Common myeloid progenitor, CD34-positive (primary cell): ENCODE measurements at regions not wholly inside any gene's neighbourhood (a gene's known extent, or its start where the extent isn't known, plus 50 kb on each side); places are given as distances from the start of the nearest gene placed in this dataset.

Experiments
- CTCF ChIA-PET: fragments of 350-600 bp; sonication (Branson Sonifier 250); formaldehyde crosslinking; loops from one replicate; lab custom pipeline; 2021; ENCODE audit warnings: antibody characterized with exemption; lab: Charles Lee
- POLR2A ChIA-PET: fragments of 350-600 bp; sonication (Branson Sonifier 250); formaldehyde crosslinking; loops from one replicate; lab custom pipeline; 2021; ENCODE audit warnings: antibody characterized with exemption; lab: Charles Lee
- DNase-seq, 3 donors: peaks; one replicate each; pipeline versions ENCODE4 v3.0.0 to v3.0.0-alpha.2; 2013
- H3K27ac ChIP-seq, 2 experiments: 1 replicate in 1 of 2; 2 replicates in 1 of 2; pipeline ENCODE4 v1.7.0; 2013; ENCODE audit warnings: inconsistent platforms in 2 of 2, low read length in 2 of 2, mild to moderate bottlenecking in 2 of 2, low read depth in 1 of 2, moderate library complexity in 1 of 2; ENCODE audit not compliant: severe bottlenecking in 2 of 2, insufficient read depth in 1 of 2, poor library complexity in 1 of 2
- H3K27me3 ChIP-seq, 5 experiments: replicated peaks in 2 of 5; 1 replicate in 3 of 5; 2 replicates in 2 of 5; pipeline versions ENCODE4 v1.6.1 to v1.7.0; 2013; ENCODE audit warnings: low read length in 4 of 5, mild to moderate bottlenecking in 2 of 5, moderate library complexity in 2 of 5, inconsistent platforms in 1 of 5; ENCODE audit not compliant: insufficient read depth in 5 of 5, control insufficient read depth in 4 of 5
- H3K36me3 ChIP-seq, 4 experiments: 1 replicate in 2 of 4; 2 replicates in 2 of 4; pipeline versions ENCODE4 v1.6.1 to v1.7.0; 2013; ENCODE audit warnings: low read length in 3 of 4, control low read depth in 1 of 4, mild to moderate bottlenecking in 1 of 4; ENCODE audit not compliant: control insufficient read depth in 4 of 4, insufficient read depth in 4 of 4
- H3K4me1 ChIP-seq, 4 experiments: 1 replicate in 3 of 4; 2 replicates in 1 of 4; pipeline versions ENCODE4 v1.6.1 to v1.7.1; 2013; ENCODE audit warnings: low read length in 3 of 4, mild to moderate bottlenecking in 3 of 4, control low read depth in 1 of 4, inconsistent platforms in 1 of 4, moderate library complexity in 1 of 4; ENCODE audit not compliant: control insufficient read depth in 4 of 4, insufficient read depth in 4 of 4; ENCODE audit errors: control extremely low read depth in 1 of 4
- H3K4me3 ChIP-seq, 7 experiments: 1 replicate in 4 of 7; 2 replicates in 3 of 7; pipeline versions ENCODE4 v1.5.1 to v1.7.0; 2013; ENCODE audit warnings: mild to moderate bottlenecking in 7 of 7, low read length in 6 of 7, moderate library complexity in 6 of 7, inconsistent platforms in 2 of 7, low read depth in 2 of 7, control low read depth in 1 of 7; ENCODE audit not compliant: insufficient read depth in 4 of 7, control insufficient read depth in 1 of 7; ENCODE audit errors: extremely low read depth in 1 of 7
- H3K9me3 ChIP-seq, 5 experiments: 1 replicate in 4 of 5; 2 replicates in 1 of 5; pipeline versions ENCODE4 v1.6.1 to v1.7.1; 2013; ENCODE audit warnings: low read length in 4 of 5, mild to moderate bottlenecking in 2 of 5, inconsistent platforms in 1 of 5, low read depth in 1 of 5, moderate library complexity in 1 of 5; ENCODE audit not compliant: control insufficient read depth in 4 of 5, insufficient read depth in 2 of 5; ENCODE audit errors: control extremely low read depth in 1 of 5
- WGBS: methylation state at CpG from one replicate; pipeline ENCODE4 v1.1.5; 2013; ENCODE audit not compliant: insufficient coverage; 5-methylcytosine and 5-hydroxymethylcytosine counted together

DNA sequence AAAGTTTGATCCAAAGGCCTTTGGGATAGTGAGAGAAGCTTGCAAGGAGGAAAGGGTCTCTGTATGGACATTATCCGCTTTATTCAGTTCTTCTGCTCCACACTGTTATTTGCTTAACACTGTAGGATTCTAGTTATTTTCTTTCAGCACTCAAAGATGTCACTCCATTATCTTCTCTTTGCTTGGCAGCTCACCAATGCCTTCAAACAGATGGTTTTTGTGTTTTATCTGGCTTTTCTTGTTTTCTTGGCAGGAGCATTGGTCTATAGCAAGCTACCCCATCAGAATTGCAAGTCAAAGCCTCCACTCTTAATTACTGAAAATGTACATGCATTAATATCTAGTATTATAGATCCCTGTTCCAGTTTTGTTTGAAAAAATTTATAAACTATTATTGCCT, 138.8 kb downstream of the EVA1A start:
- H3K4me1 ChIP-seq = peaks cover 0 to 1% (median under 1%) of the 10 kb centered on the region in 4 experiments
- WGBS = 80% methylated on average over 1 of the region's 1 CpG
- CTCF ChIA-PET = no interaction called here
- DNase-seq = peak in 2 of 3 donors; percentile 7 to 42
- peaks cover 0 to 6% (median 0%) of the 10 kb centered on the region in 5 experiments for H3K9me3 ChIP-seq
- H3K4me3 ChIP-seq = no peak overlapping the region
- POLR2A ChIA-PET = no interaction called here
- peaks cover 0 to 3% (median 0%) of the 10 kb centered on the region in 5 experiments for H3K27me3 ChIP-seq
- no peak overlapping the region for H3K27ac ChIP-seq
- H3K36me3 ChIP-seq = no peaks in the 10 kb centered on the region

DNA sequence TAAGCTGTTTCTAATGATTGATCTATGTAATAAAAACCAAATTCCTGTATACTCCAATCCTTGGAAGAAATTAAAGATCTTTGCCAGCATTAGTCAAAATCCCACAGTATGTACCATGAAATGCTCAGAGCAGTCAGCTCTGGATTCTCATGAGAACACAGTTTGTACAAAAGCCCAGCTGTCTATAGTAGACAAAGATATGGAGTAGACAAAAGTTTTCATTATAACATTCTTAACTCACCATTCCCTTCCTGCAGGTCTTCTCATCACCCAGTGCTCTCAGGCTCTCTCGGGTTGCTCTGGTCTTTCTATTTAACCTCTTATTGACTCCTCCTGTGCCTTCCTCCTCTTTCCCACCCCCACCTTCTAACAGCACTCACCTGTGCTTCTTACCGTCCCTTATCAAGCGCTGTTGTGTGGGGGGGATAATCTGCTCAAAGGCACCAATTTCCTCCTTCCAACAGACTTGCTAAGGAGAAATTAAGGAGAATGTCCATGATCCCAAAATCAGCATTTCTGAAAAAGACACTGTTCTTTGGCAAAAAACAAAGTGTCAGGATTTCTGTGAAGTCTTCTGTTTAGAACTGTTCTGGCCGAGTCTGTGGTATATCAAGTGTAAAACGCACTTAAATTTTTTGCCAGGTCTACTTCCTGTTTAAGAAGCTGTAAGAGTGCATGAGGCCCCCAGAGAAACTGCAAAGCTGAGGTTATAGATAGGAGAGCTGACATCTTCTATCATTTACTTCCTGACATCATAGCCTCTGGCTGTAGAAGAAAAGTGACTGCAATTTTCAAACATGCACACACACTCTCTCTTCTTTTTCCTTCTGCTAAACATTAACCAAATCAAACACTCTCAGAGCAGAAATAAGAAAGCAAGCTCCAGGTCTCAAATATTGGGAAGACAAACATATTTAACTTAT, 144.1 kb downstream of the EVA1A start:
- DNase-seq = peak; percentile 10 to 78 (median 62)
- H3K9me3 ChIP-seq = no peaks in the 10 kb centered on the region
- 22% methylated on average over 2 of the region's 5 CpGs for WGBS
- H3K4me3 ChIP-seq = no peak overlapping the region
- ChIA-PET POLR2A (no interaction called here), CTCF (interaction anchor here (0.6 to 1.2 kb wide), 4 partner anchors 12 to 216 kb away, joined by 3 to 5 read pairs (median 3); no protein-coding TSS in a partner anchor)
- no peak overlapping the region for H3K27ac ChIP-seq
- H3K36me3 ChIP-seq = no peaks in the 10 kb centered on the region
- peaks cover 0 to 7% (median 5%) of the 10 kb centered on the region in 4 experiments for H3K4me1 ChIP-seq
- no peaks in the 10 kb centered on the region for H3K27me3 ChIP-seq

DNA sequence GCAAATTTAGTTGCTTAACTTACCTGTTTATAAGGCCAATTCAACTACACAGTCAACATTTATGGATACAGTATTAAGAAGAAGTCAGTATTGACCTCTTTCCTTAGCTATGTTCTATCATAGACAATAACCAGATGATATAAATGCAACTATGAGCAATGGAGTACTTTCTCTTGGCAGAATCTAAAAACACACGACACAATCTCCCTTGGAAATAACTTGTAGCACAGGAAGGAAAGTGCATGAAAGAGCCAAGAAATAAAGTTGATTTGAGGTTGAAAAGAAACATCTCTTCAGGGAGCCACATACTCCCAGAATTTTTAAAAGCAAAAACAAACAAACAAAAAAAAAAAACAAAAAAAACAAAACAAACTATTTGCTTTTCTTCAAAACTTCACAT, 145.0 kb downstream of the EVA1A start:
- Histone ChIP-seq H3K27ac (no peak overlapping the region), H3K27me3 (no peaks in the 10 kb centered on the region), H3K36me3 (no peaks in the 10 kb centered on the region), H3K9me3 (peaks cover 0 to 1% (median 0%) of the 10 kb centered on the region in 5 experiments), H3K4me3 (no peak overlapping the region), H3K4me1 (peaks cover 0 to 7% (median 5%) of the 10 kb centered on the region in 4 experiments)
- ChIA-PET CTCF (interaction anchor here (0.9 to 1.2 kb wide), 2 partner anchors 9 to 11 kb away, joined by 3 to 5 read pairs; no protein-coding TSS in a partner anchor), POLR2A (no interaction called here)
- WGBS = no CpG with 5 or more reads among the region's 1 CpG
- no peak for DNase-seq

DNA sequence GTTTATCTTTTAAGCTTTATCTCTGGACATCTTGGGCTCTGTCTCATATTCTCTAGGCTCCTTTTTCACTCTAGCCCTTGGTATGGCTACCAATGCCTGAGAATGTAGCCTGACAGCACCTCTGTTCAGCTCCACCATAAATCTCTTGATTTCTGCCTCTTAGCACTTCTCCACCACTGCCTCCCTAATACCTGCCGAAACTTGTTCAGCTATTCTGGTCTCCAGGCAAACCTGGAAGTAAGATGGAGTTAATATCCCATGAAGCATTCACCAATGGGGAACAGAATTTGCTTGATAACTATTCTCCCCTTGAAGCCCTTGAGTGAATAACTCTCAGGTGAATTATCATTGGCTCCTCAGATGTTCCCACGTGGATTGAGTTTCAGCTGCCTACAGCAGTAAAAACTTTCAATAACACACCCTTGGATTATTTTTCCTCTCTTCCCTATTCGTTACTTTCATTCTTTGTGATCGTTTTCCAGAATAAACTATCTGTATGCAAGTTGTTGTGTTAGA, 145.6 kb downstream of the EVA1A start:
- H3K27ac ChIP-seq = no peak overlapping the region
- H3K4me1 ChIP-seq = peaks cover 0 to 7% (median 5%) of the 10 kb centered on the region in 4 experiments
- H3K36me3 ChIP-seq = no peaks in the 10 kb centered on the region
- H3K9me3 ChIP-seq = peaks cover 0 to 4% (median 1%) of the 10 kb centered on the region in 5 experiments
- no peak overlapping the region for H3K4me3 ChIP-seq
- POLR2A ChIA-PET = no interaction called here
- 88% methylated on average over 2 of the region's 4 CpGs for WGBS
- CTCF ChIA-PET = interaction anchor here (0.9 to 1.2 kb wide), 2 partner anchors 9 to 10 kb away, joined by 3 to 5 read pairs; no protein-coding TSS in a partner anchor
- no peaks in the 10 kb centered on the region for H3K27me3 ChIP-seq
- no peak for DNase-seq

DNA sequence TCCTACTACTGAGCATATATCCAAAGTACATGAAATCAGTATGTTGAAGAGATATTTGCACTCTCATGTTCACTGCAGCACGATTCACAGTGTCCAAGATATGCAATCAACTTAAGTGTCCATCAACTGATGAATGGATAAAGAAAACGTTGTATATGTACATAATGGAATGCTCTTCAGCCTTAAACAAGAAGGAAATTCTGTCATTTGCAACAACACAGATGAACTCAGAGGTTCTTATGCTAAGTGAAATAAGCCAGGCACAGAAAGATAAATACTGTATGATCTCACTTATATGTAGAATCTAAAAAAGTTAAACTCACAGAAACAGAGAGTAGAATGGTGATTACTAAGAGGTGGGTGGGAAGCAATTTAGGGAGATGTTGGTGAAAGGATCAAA, 149.2 kb downstream of the EVA1A start:
- Histone ChIP-seq H3K27ac (no peak overlapping the region), H3K9me3 (peaks cover 0 to 7% (median 4%) of the 10 kb centered on the region in 5 experiments), H3K4me1 (peaks cover 0 to 4% (median 1%) of the 10 kb centered on the region in 4 experiments), H3K27me3 (no peaks in the 10 kb centered on the region), H3K36me3 (no peaks in the 10 kb centered on the region), H3K4me3 (no peak overlapping the region)
- DNase-seq = no peak
- ChIA-PET POLR2A (no interaction called here), CTCF (interaction anchor here (1.5 kb wide), 1 partner anchor 10 kb away, joined by 3 read pairs; no protein-coding TSS in a partner anchor)
- WGBS = 100% methylated on average over 1 of the region's 2 CpGs

DNA sequence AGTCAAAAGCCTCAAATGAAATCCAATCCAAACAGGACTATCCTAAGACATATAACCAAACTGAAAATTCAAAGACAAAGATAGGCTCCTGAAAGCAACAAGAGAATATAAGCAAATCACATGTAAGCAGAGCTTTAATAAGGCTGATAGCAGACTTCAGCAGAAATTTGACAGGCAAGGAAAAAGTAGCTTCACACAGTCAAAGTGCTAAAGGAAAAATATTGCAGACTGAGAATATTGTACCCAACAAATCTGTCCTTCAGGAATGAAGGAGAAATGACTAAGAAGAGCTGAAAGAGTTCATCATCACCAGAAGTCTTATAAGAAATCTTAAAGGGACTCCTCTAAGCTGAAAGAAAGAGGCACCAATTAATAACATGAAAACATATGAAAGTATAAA, 150.0 kb downstream of the EVA1A start:
- H3K27me3 ChIP-seq = peaks cover 0 to 2% (median 0%) of the 10 kb centered on the region in 5 experiments
- no peaks in the 10 kb centered on the region for H3K4me1 ChIP-seq
- H3K27ac ChIP-seq = no peak overlapping the region
- CTCF ChIA-PET = interaction anchor here (0.7 kb wide), 1 partner anchor 18 kb away, joined by 3 read pairs; no protein-coding TSS in a partner anchor
- DNase-seq = no peak
- H3K4me3 ChIP-seq = no peak overlapping the region
- H3K9me3 ChIP-seq = peaks cover 0 to 7% (median 4%) of the 10 kb centered on the region in 5 experiments
- POLR2A ChIA-PET = no interaction called here
- H3K36me3 ChIP-seq = no peaks in the 10 kb centered on the region
